HEK293 (cell line): ENCODE measurements at regions not wholly inside any gene's neighbourhood (a gene's known extent, or its start where the extent isn't known, plus 50 kb on each side); places are given as distances from the start of the nearest gene placed in this dataset.

Experiments used
- BCL11A ChIP-seq: fragments of 450-650 bp; formaldehyde crosslinking; IDR thresholded peaks from 2 replicates; pipeline ENCODE4 v1.5.1; 2016; ENCODE audit warnings: low read depth, missing biosample characterization, missing genetic modification characterization
- EGR2 ChIP-seq: fragments of 450-650 bp; formaldehyde crosslinking; IDR thresholded peaks from 2 replicates; pipeline ENCODE4 v1.5.1; 2016; ENCODE audit warnings: low read depth, missing biosample characterization, missing genetic modification characterization
- GLIS1 ChIP-seq: fragments of 450-650 bp; formaldehyde crosslinking; IDR thresholded peaks from 2 replicates; pipeline ENCODE4 v1.5.1; 2016; ENCODE audit warnings: missing biosample characterization, missing genetic modification characterization
- PRDM2 ChIP-seq: fragments of 450-650 bp; formaldehyde crosslinking; IDR thresholded peaks from 2 replicates; pipeline ENCODE4 v1.5.1; 2016; ENCODE audit warnings: missing biosample characterization, missing genetic modification characterization, borderline replicate concordance
- REPIN1 ChIP-seq: fragments of 450-650 bp; formaldehyde crosslinking; IDR thresholded peaks from 2 replicates; pipeline ENCODE4 v1.5.1; 2017; ENCODE audit warnings: missing biosample characterization, missing genetic modification characterization, low read depth
- SETDB1 ChIP-seq: IDR thresholded peaks from one replicate; pipeline ENCODE4 v1.6.1; 2017; ENCODE audit warnings: mild to moderate bottlenecking, low read length, moderate library complexity, mixed read lengths; ENCODE audit not compliant: insufficient read length
- YY2 ChIP-seq: fragments of 450-650 bp; formaldehyde crosslinking; IDR thresholded peaks from 2 replicates; pipeline ENCODE4 v1.5.1; 2016; ENCODE audit warnings: missing biosample characterization, missing genetic modification characterization
- ZBTB8A ChIP-seq: fragments of 450-650 bp; formaldehyde crosslinking; IDR thresholded peaks from 2 replicates; pipeline ENCODE4 v1.5.1; 2016; ENCODE audit warnings: missing biosample characterization, missing genetic modification characterization
- ZNF121 ChIP-seq: fragments of 450-650 bp; formaldehyde crosslinking; IDR thresholded peaks from 2 replicates; pipeline ENCODE4 v1.5.1; 2016; ENCODE audit warnings: missing biosample characterization, missing genetic modification characterization
- ZNF148 ChIP-seq: fragments of 450-650 bp; formaldehyde crosslinking; IDR thresholded peaks from 2 replicates; pipeline ENCODE4 v1.5.0; 2017; ENCODE audit warnings: missing biosample characterization, missing genetic modification characterization, borderline replicate concordance
- ZNF157 ChIP-seq: fragments of 450-650 bp; formaldehyde crosslinking; IDR thresholded peaks from 2 replicates; pipeline ENCODE4 v1.5.1; 2016; ENCODE audit warnings: missing biosample characterization, missing genetic modification characterization
- ZNF23 ChIP-seq: fragments of 450-650 bp; formaldehyde crosslinking; IDR thresholded peaks from 2 replicates; pipeline ENCODE4 v1.5.1; 2016; ENCODE audit warnings: missing biosample characterization, missing genetic modification characterization, borderline replicate concordance
- ZNF274 ChIP-seq, 2 experiments: fragments of 200-500 bp in 1 of 2; fragments of 450-650 bp in 1 of 2; sonication (Bioruptor generic) in 1 of 2; formaldehyde crosslinking in 1 of 2; IDR thresholded peaks; 2 replicates each; pipeline versions ENCODE4 v1.5.1 to v1.6.1; 2014 to 2016; ENCODE audit warnings: borderline replicate concordance in 1 of 2, inconsistent platforms in 1 of 2, low read length in 1 of 2, missing biosample characterization in 1 of 2, missing genetic modification characterization in 1 of 2
- ZNF311 ChIP-seq: fragments of 450-650 bp; formaldehyde crosslinking; IDR thresholded peaks from 2 replicates; pipeline ENCODE4 v1.5.1; 2017; ENCODE audit warnings: missing biosample characterization, missing genetic modification characterization, borderline replicate concordance
- ZNF423 ChIP-seq: fragments of 450-650 bp; formaldehyde crosslinking; IDR thresholded peaks from 2 replicates; pipeline ENCODE4 v1.5.1; 2016; ENCODE audit warnings: missing biosample characterization, missing genetic modification characterization
- ZNF518A ChIP-seq: fragments of 450-650 bp; formaldehyde crosslinking; conservative IDR thresholded peaks from 2 replicates; pipeline ENCODE4 v1.5.1; 2016; ENCODE audit warnings: low read depth, missing biosample characterization, missing genetic modification characterization
- ZNF596 ChIP-seq: fragments of 450-650 bp; IDR thresholded peaks from 2 replicates; pipeline ENCODE4 v1.5.0; 2018; ENCODE audit warnings: missing biosample characterization, mild to moderate bottlenecking, missing genetic modification characterization, moderate library complexity
- ZNF626 ChIP-seq: fragments of 450-650 bp; sonication (Bioruptor Pico); formaldehyde crosslinking; IDR thresholded peaks from 2 replicates; pipeline ENCODE4 v1.5.1; 2018; ENCODE audit warnings: missing biosample characterization, missing genetic modification characterization, inconsistent platforms
- ZNF704 ChIP-seq: fragments of 450-650 bp; formaldehyde crosslinking; IDR thresholded peaks from 2 replicates; pipeline ENCODE4 v1.5.1; 2016; ENCODE audit warnings: missing biosample characterization, missing genetic modification characterization
- ZNF747 ChIP-seq: fragments of 450-650 bp; formaldehyde crosslinking; IDR thresholded peaks from 2 replicates; pipeline ENCODE4 v1.5.1; 2016; ENCODE audit warnings: missing biosample characterization, missing genetic modification characterization
- ZSCAN30 ChIP-seq: fragments of 450-650 bp; IDR thresholded peaks from 2 replicates; pipeline ENCODE4 v1.5.1; 2018; ENCODE audit warnings: missing biosample characterization, mild to moderate bottlenecking, missing genetic modification characterization, moderate library complexity
- TF ChIP-seq, protein P1 (sequence below): fragments of 450-650 bp; formaldehyde crosslinking; IDR thresholded peaks from 2 replicates; pipeline ENCODE4 v1.5.1; 2017; ENCODE audit warnings: missing biosample characterization, missing genetic modification characterization

- TF ChIP-seq ZNF518A (tag by site-specific recombination) (no peak), ZNF704 (tag by site-specific recombination) (no peak), ZNF747 (tag by site-specific recombination) (no peak), ZNF596 (peak; percentile 37), ZNF148 (no peak), ZNF423 (tag by site-specific recombination) (peak; percentile 77), BCL11A (no peak), GLIS1 (tag by site-specific recombination) (peak; percentile 95), ZSCAN30 (tag by site-specific recombination) (peak; percentile 90), YY2 (tag by site-specific recombination) (no peak), ZNF274 (IDR thresholded peaks at IDR 0.05; ENCODE audit: low read length) (no peak), ZNF274 (tag by site-specific recombination; IDR thresholded peaks at IDR 0.05; ENCODE audit: borderline replicate concordance) (no peak), EGR2 (no peak), ZBTB8A (tag by site-specific recombination) (peak; percentile 55; the same call in 1 of the 2 replicates), ZNF157 (no peak), REPIN1 (tag by site-specific recombination) (no peak), ZNF311 (tag by site-specific recombination) (no peak), ZNF23 (no peak), PRDM2 (no peak), ZNF121 (tag by site-specific recombination) (no peak), ZNF626 (tag by site-specific recombination) (no peak), SETDB1 (no peak)
- TF ChIP-seq, protein P1, sequence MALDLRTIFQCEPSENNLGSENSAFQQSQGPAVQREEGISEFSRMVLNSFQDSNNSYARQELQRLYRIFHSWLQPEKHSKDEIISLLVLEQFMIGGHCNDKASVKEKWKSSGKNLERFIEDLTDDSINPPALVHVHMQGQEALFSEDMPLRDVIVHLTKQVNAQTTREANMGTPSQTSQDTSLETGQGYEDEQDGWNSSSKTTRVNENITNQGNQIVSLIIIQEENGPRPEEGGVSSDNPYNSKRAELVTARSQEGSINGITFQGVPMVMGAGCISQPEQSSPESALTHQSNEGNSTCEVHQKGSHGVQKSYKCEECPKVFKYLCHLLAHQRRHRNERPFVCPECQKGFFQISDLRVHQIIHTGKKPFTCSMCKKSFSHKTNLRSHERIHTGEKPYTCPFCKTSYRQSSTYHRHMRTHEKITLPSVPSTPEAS: no peak
Measured at GRCh38 chr5:103369125-103370120, 110.9 kb downstream of the MACIR start (continued).
